ENCODE measurements at regions not wholly inside any gene's neighbourhood (a gene's known extent, or its start where the extent isn't known, plus 50 kb on each side); places are given as distances from the start of the nearest gene placed in this dataset.
A peak's percentile ranks its signal among the peaks of the same experiment; 100 is the strongest.

- Histone ChIP-seq H3K27ac (ENCODE audit: low read depth, low read length) (no peak overlapping the region), H3K4me2 (ENCODE audit: low read length) (no peak overlapping the region), H3K4me1 (ENCODE audit: insufficient read depth, low read length) (peaks cover 5% of the 10 kb centered on the region), H3K9me3 (ENCODE audit: insufficient read depth, low read depth, low read length) (no peaks in the 10 kb centered on the region), H4K20me1 (ENCODE audit: insufficient read depth, low read length) (no peaks in the 10 kb centered on the region), H3K9ac (ENCODE audit: low read length) (no peak overlapping the region), H2AFZ (ENCODE audit: low read depth, low read length) (no peak overlapping the region), H3K4me3 (ENCODE audit: insufficient read depth, low read depth, low read length) (no peak overlapping the region), H3K79me2 (ENCODE audit: insufficient read depth, low read length) (no peaks in the 10 kb centered on the region), H3K36me3 (ENCODE audit: insufficient read depth, low read length) (no peaks in the 10 kb centered on the region), H3K27me3 (ENCODE audit: insufficient read depth, low read length) (peaks cover 28% of the 10 kb centered on the region)
- Mint-ChIP-seq H3K4me1 (ENCODE audit: low read depth, unreplicated experiment) (peaks cover 5% of the 10 kb centered on the region), H3K36me3 (ENCODE audit: low read depth, unreplicated experiment) (no peaks in the 10 kb centered on the region), H3K27me3 (ENCODE audit: low read depth, unreplicated experiment) (peaks cover 58% of the 10 kb centered on the region), H3K9me3 (ENCODE audit: unreplicated experiment) (no peaks in the 10 kb centered on the region), H3K4me3 (ENCODE audit: unreplicated experiment) (no peak overlapping the region), H3K27ac (ENCODE audit: unreplicated experiment) (no peak overlapping the region)
- DNase-seq (ENCODE audit: low read depth) (no peak), FAIRE-seq (no peak)
- TF ChIP-seq EZH2 (IDR thresholded peaks at IDR 0.05; ENCODE audit: insufficient read depth, low read length) (no peak), CTCF (IDR thresholded peaks at IDR 0.05; ENCODE audit: insufficient read depth, low read depth, low read length) (no peak)
These were observed 246.1 kb downstream of the SHQ1 start for GRCh38 chr3:72601983-72602750.

GRCh38 chr3:72601060-72601459 is 247.2 kb downstream of the SHQ1 start:
- Histone ChIP-seq H3K4me3 (ENCODE audit: insufficient read depth, low read depth, low read length) (no peak overlapping the region), H3K79me2 (ENCODE audit: insufficient read depth, low read length) (no peaks in the 10 kb centered on the region), H3K27ac (ENCODE audit: low read depth, low read length) (no peak overlapping the region), H3K27me3 (ENCODE audit: insufficient read depth, low read length) (peaks cover 28% of the 10 kb centered on the region), H4K20me1 (ENCODE audit: insufficient read depth, low read length) (no peaks in the 10 kb centered on the region), H3K36me3 (ENCODE audit: insufficient read depth, low read length) (no peaks in the 10 kb centered on the region), H3K9ac (ENCODE audit: low read length) (no peak overlapping the region), H3K4me1 (ENCODE audit: insufficient read depth, low read length) (peaks cover 5% of the 10 kb centered on the region), H2AFZ (ENCODE audit: low read depth, low read length) (no peak overlapping the region), H3K9me3 (ENCODE audit: insufficient read depth, low read depth, low read length) (no peaks in the 10 kb centered on the region), H3K4me2 (ENCODE audit: low read length) (no peak overlapping the region)
- H3K4me1 Mint-ChIP-seq (ENCODE audit: low read depth, unreplicated experiment), result peaks cover 7% of the 10 kb centered on the region
- no peaks in the 10 kb centered on the region for H3K36me3 Mint-ChIP-seq (ENCODE audit: low read depth, unreplicated experiment)
- no peak overlapping the region for H3K4me3 Mint-ChIP-seq (ENCODE audit: unreplicated experiment)
- H3K9me3 Mint-ChIP-seq (ENCODE audit: unreplicated experiment), result no peaks in the 10 kb centered on the region
- H3K27me3 Mint-ChIP-seq (ENCODE audit: low read depth, unreplicated experiment), result peaks cover 51% of the 10 kb centered on the region
- H3K27ac Mint-ChIP-seq (ENCODE audit: unreplicated experiment), result no peak overlapping the region
- DNase-seq (ENCODE audit: low read depth) (no peak), FAIRE-seq (no peak)
- no peak for TF ChIP-seq CTCF (IDR thresholded peaks at IDR 0.05; ENCODE audit: insufficient read depth, low read depth, low read length)
- TF ChIP-seq EZH2 (IDR thresholded peaks at IDR 0.05; ENCODE audit: insufficient read depth, low read length), result no peak

GRCh38 chr3:72597756-72598195 is 250.5 kb downstream of the SHQ1 start:
- DNase-seq (ENCODE audit: low read depth) (peak; percentile 20), FAIRE-seq (no peak)
- Histone ChIP-seq H2AFZ (ENCODE audit: low read depth, low read length) (peak overlapping the region; percentile 10), H3K79me2 (ENCODE audit: insufficient read depth, low read length) (no peaks in the 10 kb centered on the region), H3K4me1 (ENCODE audit: insufficient read depth, low read length) (peaks cover 5% of the 10 kb centered on the region), H3K9me3 (ENCODE audit: insufficient read depth, low read depth, low read length) (no peaks in the 10 kb centered on the region), H4K20me1 (ENCODE audit: insufficient read depth, low read length) (no peaks in the 10 kb centered on the region), H3K9ac (ENCODE audit: low read length) (no peak overlapping the region), H3K4me2 (ENCODE audit: low read length) (peak overlapping the region; percentile 37), H3K27me3 (ENCODE audit: insufficient read depth, low read length) (peaks cover 22% of the 10 kb centered on the region), H3K27ac (ENCODE audit: low read depth, low read length) (no peak overlapping the region), H3K36me3 (ENCODE audit: insufficient read depth, low read length) (no peaks in the 10 kb centered on the region), H3K4me3 (ENCODE audit: insufficient read depth, low read depth, low read length) (no peak overlapping the region)
- Mint-ChIP-seq H3K4me3 (ENCODE audit: unreplicated experiment) (no peak overlapping the region), H3K36me3 (ENCODE audit: low read depth, unreplicated experiment) (peaks cover 2% of the 10 kb centered on the region), H3K4me1 (ENCODE audit: low read depth, unreplicated experiment) (peaks cover 12% of the 10 kb centered on the region), H3K27ac (ENCODE audit: unreplicated experiment) (no peak overlapping the region), H3K27me3 (ENCODE audit: low read depth, unreplicated experiment) (peaks cover 40% of the 10 kb centered on the region), H3K9me3 (ENCODE audit: unreplicated experiment) (no peaks in the 10 kb centered on the region)
- TF ChIP-seq CTCF (IDR thresholded peaks at IDR 0.05; ENCODE audit: insufficient read depth, low read depth, low read length) (no peak), EZH2 (IDR thresholded peaks at IDR 0.05; ENCODE audit: insufficient read depth, low read length) (no peak)

Measured in astrocyte (in vitro differentiated cells and primary cell).